Pancreas (tissue), 10 donors: ENCODE measurements at regions not wholly inside any gene's neighbourhood (a gene's known extent, or its start where the extent isn't known, plus 50 kb on each side); places are given as distances from the start of the nearest gene placed in this dataset.

ENCODE experiments used
- ATAC-seq, 4 donors: fragments of 200-7000 bp; cut with Tn5 transposase; one replicate each; pipeline versions ENCODE4 v1.8.0 to v1.9.1; 2020; ENCODE audit warnings: mild to moderate bottlenecking in 4 of 4, moderate library complexity in 4 of 4
- DNase-seq, 6 donors: peaks; one replicate each; pipeline ENCODE4 v3.0.0-alpha.2; 2020
- FAIRE-seq: peaks from 2 replicates; lab custom pipeline; 2012; peaks lifted over from hg19 to GRCh38; lab: Jason Lieb, UNC
- H3K27ac ChIP-seq, 4 donors: fragments of 200-600 bp; sonication (generic); 1 replicate in 3 of 4; 2 replicates in 1 of 4; pipeline versions ENCODE4 v1.5.0 to v1.8.0; 2020
- H3K27me3 ChIP-seq, 4 donors: fragments of 200-600 bp; one replicate each; pipeline ENCODE4 v1.8.0; 2021
- H3K36me3 ChIP-seq, 3 donors: fragments of 200-600 bp; sonication (generic) in 1 of 3; one replicate each; pipeline versions ENCODE4 v1.5.0 to v1.8.0; 2020 to 2021
- H3K4me1 ChIP-seq, 3 donors: fragments of 200-600 bp; one replicate each; pipeline ENCODE4 v1.8.0; 2021
- H3K4me3 ChIP-seq, 4 donors: fragments of 200-600 bp; sonication (generic) in 2 of 4; one replicate each; pipeline versions ENCODE4 v1.5.0 to v1.8.0; 2020 to 2021
- H3K9me3 ChIP-seq, 4 donors: fragments of 200-600 bp; one replicate each; pipeline ENCODE4 v1.8.0; 2021
- WGBS, 2 donors: extraction: QIAGEN DNeasy Blood & Tissue Kit; methylation state at CpG; one replicate each; pipeline ENCODE4 v1.1.7; 2013; 5-methylcytosine and 5-hydroxymethylcytosine counted together
- intact Hi-C, 3 donors: fragments of 100-400 bp; cut with DNase I; formaldehyde crosslinking; loops; one replicate each; pipeline versions ENCODE4 v1.11.1 to v1.14.2; 2022
- TF ChIP-seq, protein P1 (sequence below), 4 donors: fragments of 200-600 bp; sonication (generic) in 3 of 4; IDR thresholded peaks; one replicate each; pipeline versions ENCODE4 v1.5.0 to v1.8.0; 2021; ENCODE audit warnings: antibody characterized with exemption in 4 of 4
- donor health status: healthy with polysubstance abuse.
- donor health status: DM: no; HTN: no; CAD: no; lungs with moderate emphysema.
- donor health status: DM: no; HTN: no; CAD: no.
- donor health status: control.
- donor health status: control.
- donor health status: Bipolar disorder and iron deficiency.
- donor health status: DM: yes; HTN: yes; CAD: no.
- donor health status: DM: no; HTN: no; CAD: no.
- donor health status: DM: no; HTN: no; CAD: no.
- donor health status: DM: yes; HTN: yes; CAD: no.

DNA sequence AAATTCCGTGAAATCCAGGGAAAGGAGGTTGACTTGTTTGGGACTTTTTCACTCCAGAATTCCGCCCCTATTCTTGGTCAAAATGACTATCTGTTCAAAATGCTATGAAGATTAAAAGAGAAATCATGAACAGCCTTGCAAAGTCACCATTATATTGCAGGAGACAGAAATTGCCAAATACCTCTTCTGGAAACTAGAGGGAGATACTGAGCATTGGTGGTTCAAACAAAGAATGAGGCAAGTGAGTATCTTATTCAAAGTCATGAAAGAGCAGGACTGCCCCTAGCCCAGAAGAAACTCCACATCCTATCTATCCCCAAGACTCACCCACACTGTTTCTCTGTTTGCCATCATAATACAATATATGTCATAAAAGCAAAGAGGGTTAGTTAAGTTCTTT, 862.3 kb upstream of the POU3F3 start:
- no peak overlapping the region for H3K27ac ChIP-seq
- no peak for FAIRE-seq
- WGBS, 2 donors, result 51 to 67% methylated on average over 2 of the region's 2 CpGs
- no peaks in the 10 kb centered on the region for H3K27me3 ChIP-seq
- DNase-seq, result no peak
- no peaks in the 10 kb centered on the region for H3K36me3 ChIP-seq
- TF ChIP-seq, protein P1, sequence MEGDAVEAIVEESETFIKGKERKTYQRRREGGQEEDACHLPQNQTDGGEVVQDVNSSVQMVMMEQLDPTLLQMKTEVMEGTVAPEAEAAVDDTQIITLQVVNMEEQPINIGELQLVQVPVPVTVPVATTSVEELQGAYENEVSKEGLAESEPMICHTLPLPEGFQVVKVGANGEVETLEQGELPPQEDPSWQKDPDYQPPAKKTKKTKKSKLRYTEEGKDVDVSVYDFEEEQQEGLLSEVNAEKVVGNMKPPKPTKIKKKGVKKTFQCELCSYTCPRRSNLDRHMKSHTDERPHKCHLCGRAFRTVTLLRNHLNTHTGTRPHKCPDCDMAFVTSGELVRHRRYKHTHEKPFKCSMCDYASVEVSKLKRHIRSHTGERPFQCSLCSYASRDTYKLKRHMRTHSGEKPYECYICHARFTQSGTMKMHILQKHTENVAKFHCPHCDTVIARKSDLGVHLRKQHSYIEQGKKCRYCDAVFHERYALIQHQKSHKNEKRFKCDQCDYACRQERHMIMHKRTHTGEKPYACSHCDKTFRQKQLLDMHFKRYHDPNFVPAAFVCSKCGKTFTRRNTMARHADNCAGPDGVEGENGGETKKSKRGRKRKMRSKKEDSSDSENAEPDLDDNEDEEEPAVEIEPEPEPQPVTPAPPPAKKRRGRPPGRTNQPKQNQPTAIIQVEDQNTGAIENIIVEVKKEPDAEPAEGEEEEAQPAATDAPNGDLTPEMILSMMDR (IDR thresholded peaks at IDR 0.05), result no peak
- ATAC-seq, result no peak
- no peak overlapping the region for H3K4me3 ChIP-seq
- no peaks in the 10 kb centered on the region for H3K4me1 ChIP-seq
- no peaks in the 10 kb centered on the region for H3K9me3 ChIP-seq
- intact Hi-C loops, result no loop called here

DNA sequence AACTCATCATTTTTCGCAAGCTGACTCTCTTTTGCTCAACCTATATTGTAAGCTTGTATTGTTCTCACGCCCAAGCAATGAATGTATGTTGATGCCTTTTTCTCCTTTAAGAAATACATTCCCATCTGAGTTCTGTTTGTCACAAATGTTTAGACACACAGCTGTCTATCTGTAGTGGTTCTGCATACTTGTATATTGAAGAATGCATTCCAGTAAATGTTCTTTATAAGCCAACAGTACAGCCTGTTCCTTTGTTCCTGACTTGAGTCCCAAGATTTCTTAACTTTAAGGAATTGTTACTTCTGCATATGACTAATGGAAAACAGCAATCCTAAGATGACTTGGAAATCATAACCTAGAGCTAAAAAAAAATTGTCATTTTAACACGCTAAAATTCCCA, 849.1 kb upstream of the POU3F3 start:
- Histone ChIP-seq H3K36me3 (no peaks in the 10 kb centered on the region), H3K27ac (no peak overlapping the region), H3K9me3 (no peaks in the 10 kb centered on the region), H3K4me1 (no peaks in the 10 kb centered on the region), H3K27me3 (no peaks in the 10 kb centered on the region), H3K4me3 (no peak overlapping the region)
- TF ChIP-seq, protein P1 (IDR thresholded peaks at IDR 0.05), result no peak
- intact Hi-C loops, result no loop called here
- FAIRE-seq, result no peak
- no peak for ATAC-seq
- WGBS, 2 donors, result 60 to 74% methylated on average over 3 of the region's 3 CpGs
- DNase-seq, result no peak

DNA sequence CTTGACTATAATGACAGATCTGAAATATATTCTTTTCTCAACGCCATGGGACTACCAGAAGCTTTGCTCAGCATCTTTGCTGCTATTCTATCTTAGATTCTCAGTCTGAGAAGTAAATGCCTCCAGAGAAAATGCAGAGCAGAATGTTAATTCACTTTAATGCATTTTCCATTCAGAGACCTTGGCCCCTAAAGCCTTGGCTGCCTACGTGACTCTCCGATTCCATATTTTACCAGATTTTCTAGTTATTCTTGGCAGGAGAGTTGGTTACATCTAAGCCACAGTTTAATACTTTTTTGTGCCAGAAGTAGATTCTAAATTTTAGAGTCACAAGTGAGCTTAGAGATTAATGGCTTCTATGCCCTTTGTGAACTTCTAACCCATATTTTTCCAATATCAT, 837.1 kb upstream of the POU3F3 start:
- Histone ChIP-seq H3K4me1 (no peaks in the 10 kb centered on the region), H3K36me3 (no peaks in the 10 kb centered on the region), H3K27ac (no peak overlapping the region), H3K9me3 (no peaks in the 10 kb centered on the region), H3K27me3 (no peaks in the 10 kb centered on the region), H3K4me3 (no peak overlapping the region)
- TF ChIP-seq, protein P1 (IDR thresholded peaks at IDR 0.05), result no peak
- DNase-seq (no peak), ATAC-seq (no peak), FAIRE-seq (no peak)
- intact Hi-C loops, result no loop called here
- WGBS, 2 donors, result 52 to 77% methylated on average over 3 of the region's 3 CpGs

DNA sequence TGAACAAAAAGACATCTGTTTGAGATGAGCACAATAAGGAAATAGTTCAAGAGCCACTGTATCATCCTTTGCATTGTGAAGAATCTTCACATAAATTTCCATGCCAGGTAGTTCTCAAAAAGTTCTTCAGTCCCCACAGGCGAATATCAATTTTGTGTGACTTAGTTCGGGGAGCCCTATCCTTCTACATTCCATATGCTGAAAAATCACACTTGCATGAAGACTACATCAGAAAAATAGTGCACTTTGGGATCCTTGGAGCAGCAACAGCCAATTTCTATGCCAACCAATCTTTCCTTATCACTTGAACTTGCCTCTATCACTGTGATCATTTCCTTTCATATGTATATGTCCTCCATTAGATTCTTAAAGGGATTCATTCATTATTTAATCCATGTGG, 830.6 kb upstream of the POU3F3 start:
- Histone ChIP-seq H3K27me3 (peaks cover 0 to 3% (median 0%) of the 10 kb centered on the region in 4 donors), H3K4me1 (no peaks in the 10 kb centered on the region), H3K4me3 (no peak overlapping the region), H3K9me3 (no peaks in the 10 kb centered on the region), H3K27ac (no peak overlapping the region), H3K36me3 (no peaks in the 10 kb centered on the region)
- FAIRE-seq, result no peak
- DNase-seq, result no peak
- intact Hi-C loops, result no loop called here
- ATAC-seq, result no peak
- TF ChIP-seq, protein P1 (IDR thresholded peaks at IDR 0.05), result no peak
- whole genome bisulfite sequencing, 2 donors, result 65% methylated on average over 2 of the region's 2 CpGs

DNA sequence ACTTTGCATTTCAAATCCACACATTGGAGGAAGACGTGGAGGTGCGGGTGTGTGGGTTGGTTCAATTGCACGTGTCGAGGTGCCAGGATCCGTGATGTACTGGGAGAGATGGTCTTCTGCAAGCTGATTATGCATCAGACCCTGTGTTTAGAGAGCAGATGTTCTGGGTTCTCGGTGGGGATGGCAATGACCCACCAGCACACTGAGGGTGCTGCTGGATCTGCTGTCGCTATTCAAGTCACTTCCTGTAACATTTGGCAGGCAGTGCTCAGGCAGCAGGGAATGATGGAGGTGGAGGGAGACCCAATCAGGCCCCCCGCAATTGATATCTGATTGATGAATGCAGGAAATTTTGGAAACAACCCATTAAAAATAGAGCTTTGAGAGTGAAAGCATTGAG, 830.1 kb upstream of the POU3F3 start:
- TF ChIP-seq, protein P1 (IDR thresholded peaks at IDR 0.05), result no peak
- FAIRE-seq, result no peak
- Histone ChIP-seq H3K27ac (no peak overlapping the region), H3K27me3 (peaks cover 0 to 3% (median 0%) of the 10 kb centered on the region in 4 donors), H3K36me3 (no peaks in the 10 kb centered on the region), H3K4me3 (no peak overlapping the region), H3K9me3 (no peaks in the 10 kb centered on the region), H3K4me1 (no peaks in the 10 kb centered on the region)
- 35 to 46% methylated on average over 8 of the region's 8 CpGs for WGBS, 2 donors
- ATAC-seq, result no peak
- intact Hi-C loops, result no loop called here
- DNase-seq, result no peak
